GM12864 (cell line): ENCODE measurements at regions not wholly inside any gene's neighbourhood (a gene's known extent, or its start where the extent isn't known, plus 50 kb on each side); places are given as distances from the start of the nearest gene placed in this dataset.

ENCODE experiments used
- DNase-seq: peaks from one replicate; pipeline ENCODE4 v3.0.0-alpha.2; 2011; ENCODE audit warnings: low read depth
- H3K4me3 ChIP-seq: 2 replicates; pipeline ENCODE4 v1.5.1; 2011; ENCODE audit warnings: mild to moderate bottlenecking, low read depth, low read length, control low read depth
- TF ChIP-seq, protein P1 (sequence below): IDR thresholded peaks from 2 replicates; pipeline ENCODE4 v1.5.1; 2011; ENCODE audit warnings: low read depth, mild to moderate bottlenecking, moderate library complexity, low read length, control low read depth, inconsistent platforms; ENCODE audit errors: missing control alignments

DNA sequence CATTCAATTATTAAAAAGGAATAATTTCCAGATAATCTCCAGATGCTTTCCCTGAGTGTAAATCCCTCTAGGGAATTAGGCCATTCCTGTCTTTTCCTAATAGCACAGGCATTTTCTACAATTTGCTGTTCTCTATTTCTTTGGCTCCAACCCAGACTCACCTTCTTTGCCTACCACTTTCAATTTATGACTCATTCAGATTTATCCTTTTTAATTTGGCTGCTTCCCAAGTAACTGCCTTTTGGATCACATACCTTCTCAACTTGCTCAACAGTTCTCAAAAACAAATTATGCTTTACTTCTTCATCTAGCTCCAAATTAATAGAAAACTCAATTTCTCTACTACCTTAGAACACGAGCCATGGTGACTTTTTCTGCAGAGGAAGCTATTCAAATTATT, 1166.3 kb upstream of the PCDH7 start:
- H3K4me3 ChIP-seq, result no peak overlapping the region
- TF ChIP-seq, protein P1, sequence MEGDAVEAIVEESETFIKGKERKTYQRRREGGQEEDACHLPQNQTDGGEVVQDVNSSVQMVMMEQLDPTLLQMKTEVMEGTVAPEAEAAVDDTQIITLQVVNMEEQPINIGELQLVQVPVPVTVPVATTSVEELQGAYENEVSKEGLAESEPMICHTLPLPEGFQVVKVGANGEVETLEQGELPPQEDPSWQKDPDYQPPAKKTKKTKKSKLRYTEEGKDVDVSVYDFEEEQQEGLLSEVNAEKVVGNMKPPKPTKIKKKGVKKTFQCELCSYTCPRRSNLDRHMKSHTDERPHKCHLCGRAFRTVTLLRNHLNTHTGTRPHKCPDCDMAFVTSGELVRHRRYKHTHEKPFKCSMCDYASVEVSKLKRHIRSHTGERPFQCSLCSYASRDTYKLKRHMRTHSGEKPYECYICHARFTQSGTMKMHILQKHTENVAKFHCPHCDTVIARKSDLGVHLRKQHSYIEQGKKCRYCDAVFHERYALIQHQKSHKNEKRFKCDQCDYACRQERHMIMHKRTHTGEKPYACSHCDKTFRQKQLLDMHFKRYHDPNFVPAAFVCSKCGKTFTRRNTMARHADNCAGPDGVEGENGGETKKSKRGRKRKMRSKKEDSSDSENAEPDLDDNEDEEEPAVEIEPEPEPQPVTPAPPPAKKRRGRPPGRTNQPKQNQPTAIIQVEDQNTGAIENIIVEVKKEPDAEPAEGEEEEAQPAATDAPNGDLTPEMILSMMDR, result no peak
- no peak for DNase-seq

GRCh38 chr4:29558789-29559188, 1161.4 kb upstream of the PCDH7 start:
- TF ChIP-seq, protein P1, result no peak
- DNase-seq, result no peak

GRCh38 chr4:29559286-29559685, 1160.9 kb upstream of the PCDH7 start:
- DNase-seq, result no peak
- TF ChIP-seq, protein P1, result no peak
- H3K4me3 ChIP-seq, result no peak overlapping the region

More at GRCh38 chr4:29558789-29559188, 1161.4 kb upstream of the PCDH7 start:
- H3K4me3 ChIP-seq, result no peak overlapping the region

DNA sequence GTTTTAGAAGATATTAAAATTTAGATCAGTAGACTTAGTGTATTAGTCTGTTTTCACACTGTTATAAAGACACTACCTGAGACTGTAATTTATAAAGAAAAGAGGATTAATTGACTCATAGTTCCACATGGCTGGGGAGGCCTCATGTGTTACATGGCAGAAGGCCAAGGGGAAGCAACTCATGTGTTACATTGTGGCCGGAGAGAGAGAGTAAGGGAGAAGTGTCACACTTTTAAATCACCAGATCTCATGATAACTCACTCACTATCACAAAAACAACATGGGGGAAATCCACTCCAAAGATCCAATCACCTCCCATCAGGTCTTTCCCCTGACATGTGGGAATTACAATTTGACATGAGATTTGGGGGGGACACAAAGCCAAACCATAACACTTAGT, 1159.7 kb upstream of the PCDH7 start:
- TF ChIP-seq, protein P1, result no peak
- no peak for DNase-seq
- H3K4me3 ChIP-seq, result no peak overlapping the region

DNA sequence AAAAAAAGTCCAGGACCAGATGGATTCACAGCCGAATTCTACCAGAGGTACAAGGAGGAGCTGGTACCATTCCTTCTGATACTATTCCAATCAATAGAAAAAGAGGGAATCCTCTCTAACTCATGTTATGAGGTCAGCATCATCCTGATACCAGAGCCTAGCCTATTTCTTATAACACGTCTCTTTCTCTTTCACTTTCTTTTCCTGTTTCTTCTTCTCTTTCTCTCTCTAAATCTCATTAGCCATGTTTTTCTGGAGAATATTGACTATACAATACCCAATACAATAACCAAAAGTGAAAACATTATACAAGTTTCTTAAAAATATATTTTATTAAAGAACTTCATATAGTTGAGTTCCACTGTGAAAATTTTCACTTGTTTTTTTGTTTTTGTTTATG, 1154.9 kb upstream of the PCDH7 start:
- TF ChIP-seq, protein P1, result no peak
- no peak overlapping the region for H3K4me3 ChIP-seq
- no peak for DNase-seq

GRCh38 chr4:29566371-29566770, 1153.8 kb upstream of the PCDH7 start:
- no peak overlapping the region for H3K4me3 ChIP-seq
- no peak for DNase-seq
- TF ChIP-seq, protein P1, result no peak

- no peak overlapping the region for H3K4me3 ChIP-seq
- DNase-seq, result no peak
- TF ChIP-seq, protein P1, result no peak
Measured at GRCh38 chr4:29571322-29571721, 1148.8 kb upstream of the PCDH7 start.
